DMS79 (cell line): ENCODE measurements at regions not wholly inside any gene's neighbourhood (a gene's known extent, or its start where the extent isn't known, plus 50 kb on each side); places are given as distances from the start of the nearest gene placed in this dataset.
"Not testable (repeated sequence)": the region's sequence is repeated elsewhere in the genome, so short reads cannot be mapped to it uniquely, and the experiment has no call there.

ENCODE experiments used
- DNase-seq: peaks from one replicate; lab custom pipeline; 2025; lab: John Stamatoyannopoulos, UW

DNA sequence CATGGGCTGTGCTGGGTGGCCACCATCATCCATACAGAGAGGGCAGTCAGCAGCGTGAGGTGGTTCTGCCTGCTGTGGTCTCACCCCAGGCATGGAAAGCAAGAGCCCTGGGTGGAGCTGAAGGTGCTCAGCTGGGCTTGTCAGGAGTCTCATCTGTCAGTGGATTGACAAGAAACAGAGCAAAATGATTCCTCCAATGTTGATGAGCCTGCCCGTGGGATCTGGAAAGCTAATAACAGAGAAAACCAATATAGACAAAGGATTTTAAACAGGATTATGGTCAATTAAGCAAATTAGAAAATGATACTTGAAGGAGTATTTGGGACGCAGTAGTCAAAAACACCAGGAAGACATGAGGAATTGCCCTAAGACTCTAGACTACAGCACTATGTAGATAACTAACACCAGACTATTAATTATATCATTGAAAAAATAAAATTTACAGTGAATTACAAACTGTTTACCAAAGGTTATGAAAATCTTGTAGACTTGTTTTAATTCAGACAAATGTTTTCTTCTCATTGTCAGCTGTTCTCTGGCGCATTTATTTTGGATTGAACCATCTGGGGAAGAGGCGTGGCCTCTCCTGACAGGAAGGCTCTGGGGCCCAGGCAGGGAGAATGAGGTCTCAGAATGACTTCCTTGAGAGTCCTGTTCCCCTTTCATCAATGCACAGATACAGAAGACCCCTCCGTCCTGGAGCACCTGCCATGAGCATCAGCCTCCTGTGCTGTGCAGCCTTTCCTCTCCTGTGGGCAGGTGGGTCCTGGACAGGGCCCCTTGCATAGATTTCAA, 211.2 kb upstream of the PRSS58 start:
- no peak for DNase-seq

DNA sequence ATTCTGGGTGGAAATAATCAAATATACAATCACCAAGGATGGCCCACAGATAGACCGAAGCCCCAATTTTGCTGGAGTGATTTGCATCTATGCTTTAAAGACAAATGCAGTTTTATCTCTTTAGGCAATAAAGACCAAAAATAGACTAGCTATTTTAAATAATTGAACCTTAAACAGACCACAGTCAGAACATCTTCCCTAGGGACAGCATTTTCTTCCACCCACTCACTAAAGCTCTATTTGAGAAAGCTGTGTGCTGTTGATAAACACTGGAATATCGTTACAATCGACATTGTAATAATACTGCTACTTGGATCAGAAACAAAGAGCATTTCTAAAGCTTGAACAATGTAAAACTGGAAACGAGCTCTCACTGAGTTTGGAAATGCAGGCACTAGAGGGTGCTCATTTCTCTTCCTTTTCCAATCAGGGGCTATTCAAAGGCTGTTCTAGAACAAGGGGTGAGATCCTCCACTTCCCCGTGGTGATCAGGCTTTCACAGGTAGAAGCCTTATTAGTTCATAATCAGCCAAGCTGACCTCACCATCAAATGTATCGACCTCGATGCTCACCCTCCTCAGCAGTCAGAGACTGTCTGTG, 209.3 kb upstream of the PRSS58 start:
- not testable (repeated sequence) for DNase-seq

DNA sequence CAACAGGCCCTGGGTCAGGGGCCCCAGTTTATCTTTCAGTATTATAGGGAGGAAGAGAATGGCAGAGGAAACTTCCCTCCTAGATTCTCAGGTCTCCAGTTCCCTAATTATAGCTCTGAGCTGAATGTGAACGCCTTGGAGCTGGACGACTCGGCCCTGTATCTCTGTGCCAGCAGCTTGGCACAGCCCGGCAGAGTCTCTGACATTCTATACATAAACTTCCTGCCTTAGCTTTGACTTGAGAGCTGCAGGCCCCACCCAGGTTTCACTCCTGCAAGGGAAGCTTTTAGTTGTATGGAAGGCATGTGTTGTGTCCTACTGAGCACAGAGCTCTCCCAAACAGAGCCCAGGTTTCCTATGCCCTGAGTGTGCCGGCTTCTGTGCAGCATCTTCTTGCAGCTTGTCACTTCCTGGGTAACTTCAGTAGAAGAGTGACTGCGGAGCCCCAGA, 205.6 kb upstream of the PRSS58 start:
- DNase-seq = no peak

DNA sequence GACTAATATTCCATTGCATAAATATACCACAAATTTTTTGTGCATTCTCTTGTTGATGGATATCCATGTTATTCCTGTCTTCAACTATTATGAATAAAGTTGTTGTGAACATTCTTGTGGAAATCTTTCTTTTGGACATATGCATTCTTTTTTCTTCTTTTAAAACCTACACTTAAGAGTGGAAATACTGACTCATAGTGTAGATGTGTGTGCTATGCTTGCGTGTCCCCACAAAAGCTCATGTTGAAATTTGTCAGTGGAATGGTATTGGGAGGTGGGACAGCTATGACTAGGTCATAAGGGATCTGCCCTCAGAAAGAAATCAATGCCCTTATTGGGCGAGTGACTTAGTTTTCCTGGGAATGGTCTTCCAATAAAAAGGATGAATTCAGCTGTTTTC, 203.6 kb upstream of the PRSS58 start:
- no peak for DNase-seq

DNA sequence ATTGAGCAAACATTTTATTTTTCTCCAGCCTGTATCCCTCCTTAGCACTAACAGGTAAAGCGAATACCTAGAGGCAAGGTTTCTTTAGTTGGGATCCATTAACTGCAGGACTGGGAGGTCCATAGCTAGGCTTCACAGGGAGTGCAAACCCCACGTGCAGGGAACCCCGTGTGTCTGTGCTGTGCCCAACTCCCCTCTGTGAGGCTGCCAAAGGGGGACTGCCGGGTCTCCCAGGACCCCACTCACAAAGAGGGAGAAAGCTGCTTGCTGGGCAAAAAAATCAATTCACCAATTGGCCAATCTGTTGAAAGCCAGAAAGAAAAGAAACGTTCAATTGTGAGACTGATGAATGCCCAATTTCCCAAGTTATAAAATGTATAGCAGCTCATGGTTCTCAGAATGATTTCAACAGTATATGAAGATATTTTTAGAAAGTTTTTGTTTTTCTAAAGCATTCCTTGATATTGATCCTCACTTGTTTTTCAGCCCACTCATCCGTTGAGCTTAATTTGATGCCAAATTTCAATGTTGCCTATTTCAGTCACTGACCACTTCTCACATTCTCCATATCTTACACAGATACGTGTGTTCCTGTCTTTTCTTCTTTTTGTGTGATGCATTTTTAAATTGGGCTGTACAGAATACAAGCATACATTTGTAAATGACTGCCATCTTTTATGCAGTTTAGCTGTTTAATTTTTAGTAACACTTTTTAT, 202.7 kb upstream of the PRSS58 start:
- DNase-seq = no peak

DNA sequence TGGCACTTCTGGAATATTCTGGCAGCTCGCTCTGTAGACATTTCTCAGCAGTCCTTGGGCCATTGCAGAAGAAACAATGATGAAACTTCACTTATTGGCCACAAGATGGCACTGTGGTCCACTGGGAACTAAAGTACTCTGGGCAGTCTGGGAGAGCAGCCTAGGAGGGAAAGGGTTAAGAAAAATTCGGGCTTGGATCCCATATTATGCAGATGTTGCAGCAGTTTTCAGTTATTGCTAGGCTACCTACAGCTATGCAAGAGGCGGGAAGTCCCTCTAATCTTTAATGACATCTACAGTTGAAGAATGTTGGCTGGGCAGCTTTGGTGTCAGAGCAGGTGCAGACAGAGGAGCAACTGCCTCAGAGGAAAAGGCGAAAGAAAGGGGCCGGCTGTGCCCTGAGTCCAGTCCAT, 201.7 kb upstream of the PRSS58 start:
- no peak for DNase-seq

DNA sequence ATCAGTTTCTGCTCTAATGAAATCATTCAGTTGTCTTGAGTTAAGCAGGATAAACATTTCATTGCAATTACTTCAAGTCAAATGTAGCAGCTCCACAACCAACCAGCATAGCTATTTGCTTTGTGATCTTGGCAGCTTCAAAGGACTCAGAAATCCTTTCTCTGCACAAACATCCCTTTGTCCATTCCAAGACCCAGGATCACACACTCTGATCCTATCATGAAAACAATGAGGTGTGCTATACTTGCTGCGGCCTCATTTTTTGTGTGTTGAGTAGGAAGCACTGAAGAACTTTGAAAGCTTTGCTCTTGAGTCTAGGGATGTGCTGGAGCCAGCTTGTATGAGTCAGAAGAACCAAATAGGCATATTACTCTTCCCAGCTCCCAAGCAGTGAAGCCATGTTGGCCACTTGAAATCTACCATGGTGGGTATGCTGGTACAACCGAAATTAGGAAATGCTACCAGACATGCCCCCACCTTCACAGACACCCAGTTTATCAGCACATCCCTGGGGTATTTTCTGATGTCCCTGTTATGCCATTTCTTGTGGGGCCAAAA, 199.4 kb upstream of the PRSS58 start:
- DNase-seq = no peak

DNA sequence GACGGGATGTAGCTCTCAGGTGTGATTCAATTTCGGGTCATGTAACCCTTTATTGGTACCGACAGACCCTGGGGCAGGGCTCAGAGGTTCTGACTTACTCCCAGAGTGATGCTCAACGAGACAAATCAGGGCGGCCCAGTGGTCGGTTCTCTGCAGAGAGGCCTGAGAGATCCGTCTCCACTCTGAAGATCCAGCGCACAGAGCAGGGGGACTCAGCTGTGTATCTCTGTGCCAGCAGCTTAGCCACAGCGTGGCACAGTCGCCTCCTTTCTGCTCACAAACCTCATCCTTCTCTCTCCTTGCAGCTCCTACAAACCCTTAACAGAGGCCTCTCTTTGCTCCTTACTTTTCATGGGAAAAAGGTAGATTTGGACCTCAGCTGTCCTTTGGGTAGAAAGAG, 197.5 kb upstream of the PRSS58 start:
- no peak for DNase-seq

DNA sequence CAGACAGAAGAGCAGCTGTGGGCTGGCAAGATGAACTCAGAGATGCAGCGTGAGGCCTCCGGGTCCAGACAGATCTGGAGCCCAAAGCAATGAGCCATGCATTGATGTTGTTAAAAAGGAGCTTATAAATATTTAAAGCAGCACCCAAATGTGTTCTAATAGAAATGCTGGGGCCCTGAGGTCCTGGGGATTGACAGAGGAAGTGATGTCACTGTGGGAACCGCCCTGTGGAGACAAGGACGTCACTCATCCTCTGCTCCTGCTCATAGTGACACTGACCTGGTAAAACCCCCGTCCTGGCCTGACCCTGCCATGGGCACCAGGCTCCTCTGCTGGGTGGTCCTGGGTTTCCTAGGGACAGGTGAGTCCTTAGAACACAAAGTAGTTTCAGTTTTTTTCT, 197.0 kb upstream of the PRSS58 start:
- DNase-seq = no peak

DNA sequence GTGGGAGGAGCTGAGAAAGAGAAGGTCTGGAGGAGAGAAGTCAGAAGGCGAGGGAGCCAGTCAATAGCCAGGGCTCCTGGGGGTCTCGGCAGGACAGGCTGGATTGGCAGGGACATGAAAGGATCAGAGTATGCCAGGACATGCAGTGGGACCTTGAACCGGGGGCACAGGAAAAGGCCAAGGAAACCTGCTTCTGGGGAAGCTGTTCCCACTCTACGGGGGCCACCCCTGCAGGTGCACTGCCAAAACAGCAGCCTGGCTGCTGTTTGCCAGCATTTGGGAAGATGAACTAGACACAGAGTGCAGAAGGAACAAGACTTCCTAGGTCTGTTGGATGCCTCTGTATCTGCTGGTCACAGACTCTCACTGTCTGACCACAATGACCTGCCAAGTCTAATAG, 194.9 kb upstream of the PRSS58 start:
- DNase-seq = no peak

DNA sequence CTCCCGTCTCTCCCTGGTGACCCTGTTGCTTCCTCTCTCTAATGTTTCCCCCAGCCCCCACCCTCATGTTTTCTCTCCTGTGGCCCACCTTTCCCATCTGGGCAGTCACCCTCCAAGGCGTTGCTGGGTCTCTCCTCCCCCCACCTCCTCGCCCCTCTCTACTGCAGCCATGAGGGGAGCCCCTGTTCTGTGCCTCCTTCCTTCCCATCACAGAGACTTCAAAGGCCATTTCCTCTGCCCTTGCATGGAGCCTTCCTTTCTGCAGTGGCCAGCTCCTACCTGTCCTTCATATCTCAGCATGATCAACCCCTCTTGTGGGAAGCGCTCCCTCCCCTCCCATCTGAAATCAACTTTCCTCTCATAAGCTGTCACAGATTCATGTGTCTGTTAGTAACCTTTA, 194.0 kb upstream of the PRSS58 start:
- no peak for DNase-seq

DNA sequence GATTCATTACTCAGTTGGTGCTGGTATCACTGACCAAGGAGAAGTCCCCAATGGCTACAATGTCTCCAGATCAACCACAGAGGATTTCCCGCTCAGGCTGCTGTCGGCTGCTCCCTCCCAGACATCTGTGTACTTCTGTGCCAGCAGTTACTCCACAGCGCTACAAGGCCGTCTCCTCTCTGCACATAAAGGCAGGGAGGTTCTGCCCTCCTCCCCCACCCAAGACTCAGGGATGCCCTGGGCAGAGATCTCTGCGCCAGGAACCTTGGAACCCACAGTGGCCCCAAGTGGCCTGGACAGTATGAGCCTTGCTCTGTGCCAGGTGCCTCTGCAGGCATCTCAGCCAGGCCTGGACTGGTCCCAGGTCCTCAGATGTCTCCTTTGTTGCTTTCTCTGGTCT, 193.4 kb upstream of the PRSS58 start:
- DNase-seq = no peak

DNA sequence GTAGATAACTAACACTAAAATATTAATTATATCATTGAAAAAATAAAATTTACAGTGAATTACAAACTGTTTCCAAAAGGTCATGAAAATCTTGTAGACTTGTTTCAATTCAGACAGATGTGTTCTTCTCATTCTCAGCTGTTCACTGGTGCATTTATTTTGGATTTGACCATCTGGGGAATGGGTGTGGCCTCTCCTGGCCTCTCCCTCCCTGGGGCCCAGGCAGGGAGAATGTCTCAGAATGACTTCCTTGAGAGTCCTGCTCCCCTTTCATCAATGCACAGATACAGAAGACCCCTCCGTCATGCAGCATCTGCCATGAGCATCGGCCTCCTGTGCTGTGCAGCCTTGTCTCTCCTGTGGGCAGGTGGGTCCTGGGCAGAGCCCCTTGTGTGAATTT, 192.8 kb upstream of the PRSS58 start:
- DNase-seq = no peak

DNA sequence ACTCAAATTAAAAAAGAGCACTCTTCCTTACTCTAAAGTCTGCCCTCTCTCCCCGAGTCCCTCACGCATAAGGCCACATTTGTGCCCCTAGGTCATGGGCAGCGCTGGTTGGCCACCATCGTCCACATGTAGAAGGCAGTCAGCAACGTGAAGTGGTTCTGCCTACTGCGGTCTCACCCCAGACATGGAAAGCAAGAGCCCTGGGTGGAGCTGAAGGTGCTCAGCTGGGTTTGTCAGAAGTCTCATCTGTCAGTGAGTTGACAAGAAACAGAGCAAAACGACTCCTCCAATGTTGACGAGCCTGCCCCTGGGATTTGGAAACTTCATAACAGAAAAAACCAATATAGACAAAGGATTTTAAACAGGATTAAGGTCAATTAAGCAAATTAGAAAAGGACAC, 192.3 kb upstream of the PRSS58 start:
- no peak for DNase-seq

DNA sequence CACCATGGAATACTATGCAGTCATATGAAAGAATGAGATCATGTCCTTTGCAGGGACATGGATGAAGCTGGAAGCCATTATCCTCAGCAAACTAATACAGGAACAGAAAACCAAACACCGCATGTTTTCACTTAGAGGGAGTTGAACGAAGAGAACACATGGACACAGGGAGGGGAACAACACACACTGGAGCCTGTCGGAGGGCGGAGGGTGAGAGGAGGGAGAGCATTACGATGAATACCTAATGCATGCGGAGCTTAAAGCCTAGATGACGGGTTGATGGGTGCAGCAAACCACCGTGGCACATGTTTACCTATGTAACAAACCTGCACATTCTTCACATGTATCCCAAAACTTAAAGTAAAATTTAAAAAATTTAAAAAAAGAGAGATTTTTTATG, 191.0 kb upstream of the PRSS58 start:
- DNase-seq = not testable (repeated sequence)

DNA sequence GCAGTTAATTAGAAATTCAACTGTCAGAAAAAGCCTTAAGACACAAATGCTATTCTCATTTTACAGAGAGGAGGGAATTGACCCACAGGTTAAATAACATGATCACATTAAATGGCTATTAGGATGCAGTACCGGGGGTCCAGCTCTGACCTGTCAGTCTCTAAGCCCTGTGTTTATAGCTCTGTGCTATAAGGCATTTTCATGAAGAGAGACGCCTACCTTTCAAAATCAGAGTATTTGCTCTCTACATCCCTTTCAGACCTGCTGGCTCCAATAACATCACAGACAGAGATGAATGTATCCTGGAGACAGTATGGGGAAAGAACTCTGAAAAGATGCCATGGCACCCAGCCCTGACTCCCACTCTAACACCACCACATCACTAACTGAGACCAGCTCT, 189.9 kb upstream of the PRSS58 start:
- no peak for DNase-seq

DNA sequence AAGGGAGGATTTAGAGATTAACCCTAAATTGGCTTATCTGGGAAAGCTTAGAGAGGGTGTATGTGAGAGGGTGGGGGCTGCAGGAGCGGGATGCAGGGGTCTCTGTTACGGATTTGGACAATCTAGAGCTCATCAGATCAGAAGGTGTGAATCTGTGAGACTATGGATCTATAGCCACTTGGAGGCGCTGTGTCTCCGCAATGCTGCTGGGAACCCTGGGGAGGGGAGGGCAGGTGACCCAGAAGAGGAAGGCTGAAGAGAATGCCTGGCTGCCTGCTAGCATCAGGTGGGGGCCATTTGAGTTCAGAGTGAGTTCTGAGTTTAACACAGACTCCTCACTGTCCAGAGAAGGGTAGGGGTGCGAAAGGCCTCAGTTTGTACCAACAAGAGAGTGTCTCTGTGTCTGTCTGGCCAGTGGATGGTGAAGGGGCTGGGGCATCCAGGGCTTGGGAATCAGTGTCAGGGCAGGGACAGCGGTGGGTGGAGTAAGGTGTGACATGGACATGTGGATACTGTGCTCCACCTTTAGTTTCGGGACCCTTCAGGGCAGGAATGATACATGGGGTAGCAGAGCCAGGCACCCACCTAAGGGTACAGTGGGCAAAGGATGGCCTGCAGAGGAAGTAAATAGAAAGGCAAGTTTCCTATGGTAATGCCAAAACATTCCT, 187.3 kb upstream of the PRSS58 start:
- DNase-seq = no peak

DNA sequence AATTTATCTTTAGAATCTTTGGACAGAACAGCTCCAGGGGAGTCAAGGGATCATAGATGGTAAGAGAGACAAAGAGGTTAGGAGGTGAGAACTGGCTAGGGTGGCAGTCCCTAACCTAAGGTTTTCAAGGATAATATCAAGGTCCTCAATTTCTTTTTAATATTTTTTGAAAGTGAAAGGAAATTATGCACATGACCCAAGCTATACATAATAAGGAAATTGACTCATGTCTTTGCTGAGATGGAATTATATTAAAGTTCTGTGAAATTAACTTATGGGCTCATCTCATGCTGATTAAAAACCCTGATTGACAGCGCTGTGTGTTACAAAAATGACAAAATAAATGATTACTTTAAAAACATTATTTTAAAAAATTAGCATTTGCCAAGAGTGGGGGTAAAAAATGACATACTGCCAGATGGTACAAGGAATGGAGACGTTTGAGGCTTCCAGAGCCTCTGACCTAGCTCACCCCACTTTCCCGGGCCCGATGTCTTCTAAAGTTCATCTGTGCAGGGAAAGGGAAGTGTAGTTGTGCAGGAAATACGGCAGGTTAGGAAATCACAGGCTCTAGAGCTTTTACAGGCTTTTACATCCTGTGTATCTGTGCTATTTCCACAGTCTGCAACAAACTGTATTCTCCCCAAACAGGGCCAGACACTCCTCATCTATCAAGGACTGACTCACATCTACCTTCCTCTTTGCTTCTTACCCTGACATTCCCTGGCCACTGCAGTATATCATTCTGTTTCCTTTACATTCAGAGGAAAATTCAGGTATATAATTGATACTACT, 185.6 kb upstream of the PRSS58 start:
- no peak for DNase-seq

DNA sequence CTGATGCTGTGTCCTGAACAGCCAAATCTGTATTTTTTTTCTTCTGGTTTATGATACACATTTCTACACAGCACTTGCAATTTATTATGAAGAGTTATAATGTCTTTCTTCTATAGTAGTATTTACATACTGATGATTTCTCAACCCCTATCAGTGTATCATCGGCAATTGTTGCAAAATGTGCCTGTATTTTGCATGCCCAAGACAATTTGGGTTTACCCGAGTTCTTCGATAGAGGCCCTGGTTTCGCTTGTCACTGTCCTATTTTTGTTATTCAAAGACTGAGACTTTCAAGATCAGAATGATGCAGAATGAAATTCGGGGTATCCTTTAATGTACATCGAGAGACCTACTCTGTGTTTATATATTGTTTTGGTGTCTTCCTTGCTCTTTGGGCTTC, 184.5 kb upstream of the PRSS58 start:
- no peak for DNase-seq

DNA sequence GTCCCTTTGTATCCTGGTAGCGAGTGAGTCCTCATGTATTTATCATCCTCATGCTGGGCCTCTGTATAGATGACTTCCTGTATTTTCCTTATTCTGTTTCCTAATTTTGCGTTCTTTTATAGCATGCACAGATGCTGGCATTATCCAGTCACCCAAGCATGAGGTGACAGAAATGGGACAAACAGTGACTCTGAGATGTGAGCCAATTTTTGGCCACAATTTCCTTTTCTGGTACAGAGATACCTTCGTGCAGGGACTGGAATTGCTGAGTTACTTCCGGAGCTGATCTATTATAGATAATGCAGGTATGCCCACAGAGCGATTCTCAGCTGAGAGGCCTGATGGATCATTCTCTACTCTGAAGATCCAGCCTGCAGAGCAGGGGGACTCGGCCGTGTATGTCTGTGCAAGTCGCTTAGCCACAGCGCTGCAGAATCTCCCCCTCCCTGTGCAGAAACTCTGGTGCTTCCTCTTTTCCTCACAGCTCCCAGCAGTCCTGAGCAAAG, 183.1 kb upstream of the PRSS58 start:
- no peak for DNase-seq

DNA sequence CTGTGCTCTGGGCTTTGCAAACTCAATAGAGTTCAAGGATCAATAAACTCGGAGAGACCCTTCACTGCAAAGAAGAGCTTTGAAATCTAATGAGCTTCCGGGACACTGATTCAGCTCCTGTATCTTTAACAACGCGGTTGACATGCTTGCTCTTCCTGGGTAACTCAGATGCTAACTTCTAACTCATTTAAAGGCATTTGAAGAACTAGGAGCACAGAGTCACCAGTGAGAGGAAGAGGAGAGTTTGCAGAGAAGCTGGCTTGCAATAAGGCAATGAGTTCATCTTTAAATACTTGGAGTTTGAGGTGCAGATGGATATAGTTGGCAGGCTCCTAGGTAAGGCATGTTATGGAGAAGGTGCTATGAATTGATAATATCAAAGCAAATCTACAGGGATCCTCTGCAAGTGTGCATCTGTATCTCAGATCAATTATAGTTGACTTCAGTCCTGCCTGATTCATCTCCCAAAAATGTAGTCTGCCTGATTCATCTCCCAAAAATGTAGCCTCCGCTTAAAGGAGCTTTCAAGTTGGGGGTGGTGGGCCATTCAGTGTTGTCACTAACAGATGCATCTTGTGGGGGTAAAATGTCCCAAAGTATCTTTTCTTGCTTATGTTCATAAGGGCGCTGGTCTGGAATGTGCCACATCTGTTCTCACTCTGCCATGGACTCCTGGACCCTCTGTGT, 182.5 kb upstream of the PRSS58 start:
- DNase-seq = no peak
